Fibroblast of skin of scalp (primary cell): ENCODE measurements at regions not wholly inside any gene's neighbourhood (a gene's known extent, or its start where the extent isn't known, plus 50 kb on each side); places are given as distances from the start of the nearest gene placed in this dataset.
"Not testable (repeated sequence)": the region's sequence is repeated elsewhere in the genome, so short reads cannot be mapped to it uniquely, and the experiment has no call there.

Experiments
- DNase-seq: peaks from one replicate; pipeline ENCODE4 v3.0.0-alpha.2; 2013

GRCh38 chr2:193929131-193929530 lies 1727.9 kb upstream of the SLC39A10 start:
- DNase-seq: no peak

GRCh38 chr2:193907561-193907960 lies 1712.8 kb upstream of the TMEFF2 start:
- DNase-seq: no peak

GRCh38 chr2:193900292-193900691 lies 1705.6 kb upstream of the TMEFF2 start:
- no peak for DNase-seq

GRCh38 chr2:193895226-193895625 lies 1700.5 kb upstream of the TMEFF2 start:
- no peak for DNase-seq

DNA sequence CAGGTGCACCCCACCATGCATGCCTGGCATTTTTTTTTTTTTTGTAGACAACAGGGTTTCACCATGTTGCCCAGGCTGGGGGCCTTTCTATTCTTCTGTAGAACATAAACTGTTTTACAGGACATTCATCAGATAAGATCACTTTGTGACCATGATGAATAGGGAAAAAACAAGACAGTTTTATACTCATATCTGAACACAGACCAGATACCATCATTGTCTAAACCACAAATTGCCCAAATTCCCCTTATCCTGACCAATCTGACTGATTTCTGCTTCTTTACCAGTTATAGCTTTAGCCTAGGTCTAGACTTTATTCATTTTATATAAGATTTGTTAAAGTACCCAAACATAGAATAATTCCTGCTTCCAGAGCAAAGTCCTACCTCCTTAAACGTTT lies 1699.3 kb upstream of the TMEFF2 start:
- no peak for DNase-seq

DNA sequence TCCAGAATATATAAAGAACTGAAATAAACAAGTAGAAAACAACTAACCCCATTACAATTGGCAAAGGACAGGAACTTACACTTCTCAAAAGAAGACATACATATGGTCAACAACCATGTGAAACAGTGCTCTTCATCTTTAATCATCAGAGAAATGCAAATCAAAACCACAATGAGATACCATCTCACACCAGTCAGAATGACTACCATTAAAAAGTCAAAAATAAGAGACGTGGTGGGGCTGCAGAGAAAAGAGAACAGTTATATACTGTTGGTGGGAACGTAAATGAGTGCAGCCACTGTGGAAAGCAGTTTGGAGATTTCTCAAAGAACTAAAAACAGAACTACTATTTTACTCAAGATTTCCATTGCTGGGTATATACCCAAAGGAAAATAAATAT lies 1696.3 kb upstream of the TMEFF2 start:
- no peak for DNase-seq

- DNase-seq: peak; percentile 10
These were observed 1690.7 kb upstream of the TMEFF2 start for GRCh38 chr2:193885419-193885818.

DNA sequence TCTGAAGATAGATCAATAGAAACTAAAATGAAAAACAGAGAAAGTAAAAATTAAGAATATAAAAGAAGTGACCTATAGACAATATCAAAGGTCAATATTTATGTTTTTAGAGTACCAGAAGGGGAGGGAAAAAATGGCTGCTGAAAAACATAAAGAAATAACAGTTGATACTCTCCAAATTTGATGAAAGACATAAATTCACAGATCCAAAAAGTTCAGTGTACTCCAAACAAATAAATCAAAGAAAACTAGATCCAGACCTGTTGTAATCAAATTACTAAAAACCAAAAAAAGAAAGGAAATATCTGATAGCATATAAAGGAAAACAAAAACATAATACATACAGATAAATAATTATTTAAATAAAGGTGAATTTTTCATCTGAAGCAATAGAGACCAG lies 1689.1 kb upstream of the TMEFF2 start:
- DNase-seq: no peak

GRCh38 chr2:193876980-193877379 lies 1682.2 kb upstream of the TMEFF2 start:
- DNase-seq: no peak

- no peak for DNase-seq
These were observed 1674.8 kb upstream of the TMEFF2 start for GRCh38 chr2:193869564-193869963.

DNA sequence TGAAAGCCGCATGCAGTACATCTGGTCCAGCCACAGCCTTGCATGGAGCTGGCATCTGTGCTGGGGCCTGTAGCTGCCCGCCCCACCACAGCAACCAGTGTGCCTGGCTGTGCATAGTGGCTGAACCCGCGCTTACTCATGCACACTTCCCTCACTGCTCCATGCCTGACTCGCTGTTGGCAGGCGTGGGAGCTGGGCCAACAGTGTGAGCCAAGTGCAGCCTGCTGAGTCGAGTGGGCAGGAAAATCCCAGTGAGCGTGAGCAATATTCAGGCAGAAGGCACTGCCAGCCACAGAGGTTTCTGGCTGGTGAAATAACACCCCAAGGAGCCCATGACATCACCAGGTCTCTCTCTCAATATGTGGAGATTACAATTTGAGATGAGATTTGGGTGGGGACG lies 1674.1 kb upstream of the TMEFF2 start:
- DNase-seq: peak; percentile 7

- DNase-seq: no peak
These were observed 1673.4 kb upstream of the TMEFF2 start for GRCh38 chr2:193868132-193868531.

- no peak for DNase-seq
These were observed 1672.7 kb upstream of the TMEFF2 start for GRCh38 chr2:193867454-193867853.

- DNase-seq: no peak
These were observed 1666.8 kb upstream of the TMEFF2 start for GRCh38 chr2:193861557-193861956.

GRCh38 chr2:193847991-193848390 lies 1653.3 kb upstream of the TMEFF2 start:
- DNase-seq: no peak

- DNase-seq: peak; percentile 71
These were observed 1652.4 kb upstream of the TMEFF2 start for GRCh38 chr2:193847130-193847529.

GRCh38 chr2:193845604-193846003 lies 1650.9 kb upstream of the TMEFF2 start:
- no peak for DNase-seq

DNA sequence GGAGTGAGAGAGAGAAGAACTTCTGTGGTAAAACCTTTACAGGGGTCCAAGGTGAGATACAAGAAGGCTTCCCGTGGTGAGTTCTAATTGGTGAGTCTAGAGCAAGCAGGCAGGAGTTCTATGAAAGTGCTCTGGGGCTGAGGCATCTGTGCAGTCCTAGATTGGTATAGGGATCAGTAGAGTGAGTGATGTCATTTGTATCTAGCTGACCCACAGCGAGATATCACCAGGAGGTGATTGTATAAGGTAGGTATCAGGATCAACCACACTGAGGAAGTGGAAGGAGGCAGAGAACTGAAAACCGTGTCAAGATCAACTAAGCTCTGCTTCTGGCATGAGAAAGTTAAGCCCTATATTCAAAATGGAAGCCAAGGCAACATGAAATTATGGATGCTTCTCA lies 1648.9 kb upstream of the TMEFF2 start:
- no peak for DNase-seq

DNA sequence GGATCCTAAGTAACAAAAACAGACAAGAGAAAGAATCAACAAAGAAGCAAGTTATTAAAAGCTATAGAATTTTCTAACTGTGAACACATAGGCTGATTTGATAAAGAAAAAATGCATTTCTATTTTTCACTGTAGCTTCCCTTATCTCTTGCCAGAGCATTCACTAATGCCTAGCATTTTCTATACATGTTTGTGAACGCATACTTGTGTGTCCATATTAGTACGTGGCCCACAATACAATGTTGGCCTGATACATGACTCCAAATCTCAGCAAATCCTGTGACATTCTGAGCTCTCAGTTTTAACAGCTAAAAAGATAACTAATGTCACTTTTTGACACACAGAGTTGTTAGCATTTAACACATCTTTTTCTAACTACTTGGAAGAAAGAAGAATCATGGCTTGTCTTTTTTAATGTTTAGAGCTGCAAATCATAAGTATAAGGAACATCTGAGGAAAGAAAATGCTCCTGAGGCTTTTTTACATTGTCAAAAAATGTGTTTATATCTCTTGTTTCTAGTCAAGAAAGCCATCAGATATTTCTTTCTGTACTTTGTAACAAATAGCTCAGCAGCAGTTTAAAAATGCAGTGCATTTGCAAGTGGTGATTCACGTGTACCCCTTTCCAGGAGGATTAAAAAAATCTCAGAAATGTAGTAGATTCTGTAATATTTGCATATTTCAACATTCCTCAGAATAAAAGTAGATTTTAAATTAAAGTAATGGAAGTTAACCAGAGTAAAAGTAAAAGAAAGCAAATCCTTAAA lies 1646.8 kb upstream of the TMEFF2 start:
- peak; percentile 77 for DNase-seq

GRCh38 chr2:193837111-193837738 lies 1642.5 kb upstream of the TMEFF2 start:
- DNase-seq: peak; percentile 87

GRCh38 chr2:193836424-193837006 lies 1641.8 kb upstream of the TMEFF2 start:
- not testable (repeated sequence) for DNase-seq

DNA sequence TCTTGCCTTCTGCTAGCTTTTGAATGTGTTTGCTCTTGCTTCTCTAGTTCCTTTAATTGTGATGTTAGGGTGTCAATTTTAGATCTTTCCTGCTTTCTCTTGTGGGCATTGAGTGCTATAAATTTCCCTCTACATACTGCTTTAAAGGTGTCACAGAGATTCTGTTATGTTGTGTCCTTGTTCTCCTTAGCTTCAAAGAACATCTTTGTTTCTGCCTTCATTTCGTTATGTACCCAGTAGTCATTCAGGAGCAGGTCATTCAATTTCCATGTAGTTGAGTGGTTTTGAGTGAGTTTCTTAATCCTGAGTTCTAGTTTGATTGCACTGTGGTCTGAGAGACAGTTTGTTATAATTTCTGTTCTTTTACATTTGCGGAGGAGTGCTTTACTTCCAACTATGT lies 1639.2 kb upstream of the TMEFF2 start:
- DNase-seq: peak; percentile 56

- DNase-seq: peak; percentile 81
These were observed 1629.7 kb upstream of the TMEFF2 start for GRCh38 chr2:193824474-193824873.
